ENCODE measurements at regions not wholly inside any gene's neighbourhood (a gene's known extent, or its start where the extent isn't known, plus 50 kb on each side); places are given as distances from the start of the nearest gene placed in this dataset.

- no peak for TF ChIP-seq POLR2A (IDR thresholded peaks at IDR 0.05)
- TF ChIP-seq, protein P1, sequence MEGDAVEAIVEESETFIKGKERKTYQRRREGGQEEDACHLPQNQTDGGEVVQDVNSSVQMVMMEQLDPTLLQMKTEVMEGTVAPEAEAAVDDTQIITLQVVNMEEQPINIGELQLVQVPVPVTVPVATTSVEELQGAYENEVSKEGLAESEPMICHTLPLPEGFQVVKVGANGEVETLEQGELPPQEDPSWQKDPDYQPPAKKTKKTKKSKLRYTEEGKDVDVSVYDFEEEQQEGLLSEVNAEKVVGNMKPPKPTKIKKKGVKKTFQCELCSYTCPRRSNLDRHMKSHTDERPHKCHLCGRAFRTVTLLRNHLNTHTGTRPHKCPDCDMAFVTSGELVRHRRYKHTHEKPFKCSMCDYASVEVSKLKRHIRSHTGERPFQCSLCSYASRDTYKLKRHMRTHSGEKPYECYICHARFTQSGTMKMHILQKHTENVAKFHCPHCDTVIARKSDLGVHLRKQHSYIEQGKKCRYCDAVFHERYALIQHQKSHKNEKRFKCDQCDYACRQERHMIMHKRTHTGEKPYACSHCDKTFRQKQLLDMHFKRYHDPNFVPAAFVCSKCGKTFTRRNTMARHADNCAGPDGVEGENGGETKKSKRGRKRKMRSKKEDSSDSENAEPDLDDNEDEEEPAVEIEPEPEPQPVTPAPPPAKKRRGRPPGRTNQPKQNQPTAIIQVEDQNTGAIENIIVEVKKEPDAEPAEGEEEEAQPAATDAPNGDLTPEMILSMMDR (IDR thresholded peaks at IDR 0.05) = no peak
These were observed 81.4 kb upstream of the EEPD1 start for GRCh38 chr7:36071605-36072004.

Data from breast epithelium (tissue), 3 donors.